Fibroblast of mammary gland (primary cell): ENCODE measurements at regions not wholly inside any gene's neighbourhood (a gene's known extent, or its start where the extent isn't known, plus 50 kb on each side); places are given as distances from the start of the nearest gene placed in this dataset.

Experiments used
- DNase-seq: peaks from one replicate; pipeline ENCODE4 v3.0.0-alpha.2; 2010; ENCODE audit warnings: low read depth
- H3K4me3 ChIP-seq: 2 replicates; pipeline ENCODE4 v1.5.1; 2011; ENCODE audit warnings: low read depth, mild to moderate bottlenecking, low read length, moderate library complexity; ENCODE audit not compliant: control insufficient read depth
- TF ChIP-seq, protein P1 (sequence below): conservative IDR thresholded peaks from 2 replicates; pipeline ENCODE4 v1.5.1; 2011; ENCODE audit warnings: low read depth, low read length, inconsistent platforms; ENCODE audit not compliant: control insufficient read depth, insufficient read depth

DNA sequence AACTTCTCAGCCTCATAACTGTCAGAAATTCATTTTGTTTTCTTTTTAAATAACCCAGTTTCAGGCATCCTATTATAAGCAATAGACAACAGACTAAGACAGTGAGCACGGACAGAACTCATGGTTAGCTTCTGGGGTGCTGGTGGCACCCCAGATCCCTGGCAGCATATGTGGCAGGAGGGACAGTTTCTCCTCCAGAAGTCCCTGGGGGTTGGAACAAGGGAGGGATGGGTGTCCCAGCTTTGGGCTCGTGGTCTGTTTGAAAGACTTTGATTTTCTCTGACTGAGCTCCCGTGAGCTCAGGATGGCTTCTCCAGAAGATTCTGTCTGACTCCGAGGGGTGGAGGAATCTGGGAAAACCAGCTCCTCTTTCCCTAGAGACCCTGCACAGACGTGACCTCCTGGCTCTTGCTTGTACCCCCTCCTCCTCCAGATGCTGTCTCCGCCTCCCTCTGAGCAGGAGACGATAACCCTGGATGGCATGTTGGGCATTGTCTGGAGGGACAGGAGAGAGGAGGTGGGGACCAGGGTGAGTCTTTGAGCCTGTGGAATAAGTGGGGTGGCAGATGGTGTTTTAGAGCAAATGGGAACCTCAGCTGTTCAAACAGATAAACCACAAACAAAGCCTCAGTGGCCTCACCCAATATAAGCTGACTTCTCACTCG lies 421.1 kb downstream of the GLRX3 start:
- no peak overlapping the region for H3K4me3 ChIP-seq
- TF ChIP-seq, protein P1, sequence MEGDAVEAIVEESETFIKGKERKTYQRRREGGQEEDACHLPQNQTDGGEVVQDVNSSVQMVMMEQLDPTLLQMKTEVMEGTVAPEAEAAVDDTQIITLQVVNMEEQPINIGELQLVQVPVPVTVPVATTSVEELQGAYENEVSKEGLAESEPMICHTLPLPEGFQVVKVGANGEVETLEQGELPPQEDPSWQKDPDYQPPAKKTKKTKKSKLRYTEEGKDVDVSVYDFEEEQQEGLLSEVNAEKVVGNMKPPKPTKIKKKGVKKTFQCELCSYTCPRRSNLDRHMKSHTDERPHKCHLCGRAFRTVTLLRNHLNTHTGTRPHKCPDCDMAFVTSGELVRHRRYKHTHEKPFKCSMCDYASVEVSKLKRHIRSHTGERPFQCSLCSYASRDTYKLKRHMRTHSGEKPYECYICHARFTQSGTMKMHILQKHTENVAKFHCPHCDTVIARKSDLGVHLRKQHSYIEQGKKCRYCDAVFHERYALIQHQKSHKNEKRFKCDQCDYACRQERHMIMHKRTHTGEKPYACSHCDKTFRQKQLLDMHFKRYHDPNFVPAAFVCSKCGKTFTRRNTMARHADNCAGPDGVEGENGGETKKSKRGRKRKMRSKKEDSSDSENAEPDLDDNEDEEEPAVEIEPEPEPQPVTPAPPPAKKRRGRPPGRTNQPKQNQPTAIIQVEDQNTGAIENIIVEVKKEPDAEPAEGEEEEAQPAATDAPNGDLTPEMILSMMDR = no peak
- DNase-seq = no peak

DNA sequence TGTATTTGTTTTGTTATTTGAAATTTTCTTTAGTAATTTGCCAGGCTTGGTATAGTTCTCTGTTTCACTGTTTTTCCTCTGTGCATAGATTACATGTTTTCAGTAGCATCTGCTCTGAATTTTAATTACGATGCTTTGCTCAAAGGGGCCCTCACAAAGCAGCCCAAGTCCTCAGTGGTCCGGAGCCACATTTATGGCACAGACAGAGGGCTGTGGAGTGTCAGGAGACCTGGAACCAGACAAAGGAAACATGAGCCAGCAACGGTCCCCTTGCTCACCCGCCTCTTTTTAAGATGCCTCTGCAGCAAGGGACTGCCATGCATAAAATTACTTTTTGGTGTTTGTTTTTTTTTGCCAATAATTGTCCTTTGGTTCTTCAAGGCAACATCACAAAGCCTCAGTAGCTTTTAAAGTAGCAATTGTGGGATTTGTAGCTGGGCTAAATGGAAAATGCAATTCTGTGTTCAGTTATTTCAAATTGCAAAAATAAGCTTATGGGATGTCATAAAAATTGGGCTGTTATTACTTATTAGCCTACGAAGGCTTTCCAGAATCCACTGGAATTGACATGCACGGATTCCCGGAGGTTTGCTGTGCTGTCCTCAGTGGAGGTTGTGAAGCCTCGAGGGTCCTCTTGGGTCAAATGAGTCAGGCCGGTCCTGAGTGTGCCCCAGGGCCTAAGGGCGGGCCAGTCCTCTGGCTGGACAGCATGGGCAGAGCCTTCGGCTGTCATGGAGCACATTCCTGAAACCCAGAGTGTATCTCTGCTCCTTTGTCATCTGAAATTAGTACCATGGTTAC lies 422.8 kb downstream of the GLRX3 start:
- TF ChIP-seq, protein P1 = no peak
- no peak for DNase-seq

DNA sequence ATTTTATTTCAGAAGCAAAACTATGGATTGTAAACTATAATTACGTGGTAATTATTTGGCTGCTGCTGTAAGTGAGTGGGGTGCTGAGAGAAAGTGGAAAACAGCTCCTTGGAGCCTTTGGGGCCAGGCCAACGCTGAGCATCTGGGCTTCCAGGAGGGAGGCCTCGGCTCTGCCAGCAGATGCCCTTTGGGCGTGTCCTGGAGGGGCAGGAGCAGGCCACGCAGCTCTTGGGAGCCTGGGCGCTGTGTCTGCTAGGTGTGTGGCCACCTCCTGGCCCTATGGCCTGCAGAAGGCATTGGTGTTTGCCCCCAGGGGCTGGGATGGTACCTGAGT lies 423.3 kb downstream of the GLRX3 start:
- TF ChIP-seq, protein P1 = no peak
- no peak overlapping the region for H3K4me3 ChIP-seq
- DNase-seq = no peak

More for the DNA sequence above, 422.8 kb downstream of the GLRX3 start:
- H3K4me3 ChIP-seq = no peak overlapping the region

DNA sequence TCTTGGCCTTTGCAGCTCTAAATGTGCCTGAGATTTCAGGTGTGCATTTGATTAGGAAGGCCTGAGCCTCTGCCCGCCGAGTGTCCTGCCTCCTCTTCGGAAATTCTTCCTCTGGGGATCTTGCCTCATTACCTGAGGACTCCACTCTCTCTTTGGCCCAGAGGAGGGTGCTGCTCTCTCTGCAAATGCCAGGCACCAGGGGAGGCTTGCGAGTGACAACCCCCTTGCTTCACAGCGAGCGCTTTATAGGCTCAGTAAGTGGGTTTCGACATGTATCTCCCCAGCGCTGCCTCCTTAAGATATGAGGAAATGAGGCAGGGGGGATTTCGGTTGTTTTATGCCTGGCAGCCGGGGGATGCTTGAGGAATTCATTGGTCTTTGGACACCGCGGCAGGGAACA lies 423.9 kb downstream of the GLRX3 start:
- no peak for DNase-seq
- TF ChIP-seq, protein P1 = no peak
- H3K4me3 ChIP-seq = no peak overlapping the region

DNA sequence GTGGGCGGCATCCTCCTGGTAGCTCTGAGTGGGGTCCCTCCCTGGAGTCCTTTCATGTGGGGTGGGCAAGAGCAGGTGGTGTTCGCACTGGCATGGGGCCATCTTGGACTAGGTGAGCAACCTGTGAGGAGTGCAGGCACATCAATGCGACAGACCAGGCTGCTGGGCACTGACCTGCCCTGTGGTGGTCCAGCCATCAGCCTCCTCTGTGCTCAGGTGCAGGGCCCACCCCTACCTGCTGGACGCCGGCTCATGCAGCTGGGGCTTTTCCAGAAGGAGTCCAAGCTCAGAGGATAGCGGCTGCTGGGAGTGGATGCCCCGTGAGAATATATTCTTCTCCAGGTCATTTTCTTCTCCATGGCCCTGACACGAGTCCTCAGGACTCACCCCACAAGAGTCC lies 424.4 kb downstream of the GLRX3 start:
- no peak overlapping the region for H3K4me3 ChIP-seq
- TF ChIP-seq, protein P1 = no peak

DNA sequence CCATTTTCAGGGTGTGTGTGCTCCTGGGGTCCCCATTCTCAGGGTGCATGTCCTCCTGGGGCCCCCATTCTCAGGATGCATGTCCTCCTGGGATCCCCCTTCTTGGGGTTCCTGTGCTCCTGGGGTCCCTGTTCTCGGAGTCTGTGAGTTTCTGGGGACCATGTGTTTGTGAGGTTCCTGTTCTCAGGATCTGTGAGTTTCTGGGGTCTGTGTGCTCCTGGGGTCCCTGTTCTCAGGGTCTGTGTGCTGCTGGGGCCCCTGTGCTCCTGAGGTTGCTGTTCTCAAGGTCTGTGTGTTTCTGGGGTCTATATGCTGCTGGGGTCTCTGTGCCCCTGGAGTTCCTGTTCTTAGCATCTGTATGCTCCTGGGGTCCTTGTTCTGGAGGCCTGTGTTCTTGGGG lies 425.5 kb downstream of the GLRX3 start:
- no peak for DNase-seq
- TF ChIP-seq, protein P1 = no peak
- no peak overlapping the region for H3K4me3 ChIP-seq

More for the DNA sequence above, 424.4 kb downstream of the GLRX3 start:
- DNase-seq = no peak
